ENCODE measurements at regions not wholly inside any gene's neighbourhood (a gene's known extent, or its start where the extent isn't known, plus 50 kb on each side); places are given as distances from the start of the nearest gene placed in this dataset.

GRCh38 chr9:81351166-81351565 lies 338.2 kb downstream of the TLE1 start:
- intact Hi-C loops (cut with micrococcal nuclease; ENCODE audit: unreplicated experiment): no loop called here
- no peaks in the 10 kb centered on the region for H3K27me3 ChIP-seq (ENCODE audit: control insufficient read depth in 1 of 2, insufficient read depth in 2 of 2, low read length in 2 of 2)

More at GRCh38 chr9:81351166-81351565, 338.2 kb downstream of the TLE1 start:
- no peaks in the 10 kb centered on the region for H3K79me2 ChIP-seq (ENCODE audit: insufficient read depth, low read length)
- ATAC-seq (no peak), DNase-seq (ENCODE audit: low spot score) (no peak), FAIRE-seq (no peak)
- ChIA-PET CTCF (ENCODE audit: low intra/inter-chr PET ratio, low total read pairs) (no interaction called here), POLR2A (no interaction called here)
- H2AFZ ChIP-seq (ENCODE audit: low read length): no peak overlapping the region
- H3K9me3 ChIP-seq (ENCODE audit: low read length): no peaks in the 10 kb centered on the region
- H3K4me2 ChIP-seq (ENCODE audit: low read depth, low read length): no peak overlapping the region
- no peak overlapping the region for H3K27ac ChIP-seq (ENCODE audit: extremely low read length, insufficient read depth, low read length)
- no peak for TF ChIP-seq TCF7 (IDR thresholded peaks at IDR 0.05; ENCODE audit: low read depth)
- TF ChIP-seq ZNF234 (CRISPR knock-in tag; conservative IDR thresholded peaks at IDR 0.05): no peak
- no peak for TF ChIP-seq CEBPG (CRISPR knock-in tag; IDR thresholded peaks at IDR 0.05)
- no peak for TF ChIP-seq E2F5 (CRISPR knock-in tag; conservative IDR thresholded peaks at IDR 0.05)
- no peak for TF ChIP-seq ZFP90 (CRISPR knock-in tag; IDR thresholded peaks at IDR 0.05; ENCODE audit: borderline replicate concordance)
- TF ChIP-seq FOXM1 (CRISPR knock-in tag; IDR thresholded peaks at IDR 0.05): no peak
- TF ChIP-seq SKIL (CRISPR knock-in tag; IDR thresholded peaks at IDR 0.05; ENCODE audit: borderline replicate concordance): no peak
- H3K4me3 ChIP-seq (replicated peaks in 1 of 3; ENCODE audit: insufficient read depth in 1 of 3, low read depth in 2 of 3, low read length in 3 of 3): no peak overlapping the region
- no peaks in the 10 kb centered on the region for H3K4me1 ChIP-seq (ENCODE audit: insufficient read depth, low read length)
- no peaks in the 10 kb centered on the region for H4K20me1 ChIP-seq (ENCODE audit: insufficient read depth, low read length)
- in situ Hi-C loops (cut with HindIII; ENCODE audit: extremely low pct_ligation_motif_present, low pct_unique_long_range_greater_than_20kb): no loop called here
- no peak overlapping the region for H3K9ac ChIP-seq (ENCODE audit: insufficient read depth, low read depth, low read length)
- no TSS peak for BruUV-seq (replicated peaks)
- no peaks in the 10 kb centered on the region for H3K36me3 ChIP-seq (replicated peaks in 1 of 2; ENCODE audit: control insufficient read depth in 1 of 2, insufficient read depth in 2 of 2, low read length in 2 of 2)
- WGBS (ENCODE audit: low lambda C conversion rate): 4% methylated on average over 2 of the region's 2 CpGs
